Keratinocyte (primary cell): ENCODE measurements at regions not wholly inside any gene's neighbourhood (a gene's known extent, or its start where the extent isn't known, plus 50 kb on each side); places are given as distances from the start of the nearest gene placed in this dataset.

Experiments used
- DNase-seq: peaks from one replicate; pipeline ENCODE4 v3.0.0-alpha.2; 2011; ENCODE audit warnings: low read depth, missing footprints, low spot score
- FAIRE-seq: peaks from 2 replicates; lab custom pipeline; 2011; peaks lifted over from hg19 to GRCh38; lab: Jason Lieb, UNC
- H2AFZ ChIP-seq: 2 replicates; pipeline ENCODE4 v1.6.0; 2012; ENCODE audit warnings: low read length, control low read depth, inconsistent platforms; ENCODE audit not compliant: control insufficient read depth
- H3K27ac ChIP-seq: 2 replicates; pipeline ENCODE4 v1.5.1; 2011; ENCODE audit warnings: low read length; ENCODE audit not compliant: control insufficient read depth, insufficient read depth
- H3K27me3 ChIP-seq: 3 replicates; pipeline ENCODE4 v1.6.0; 2011; ENCODE audit warnings: low read length; ENCODE audit not compliant: control insufficient read depth, insufficient read depth; ENCODE audit errors: extremely low read depth
- H3K36me3 ChIP-seq, 2 experiments: 2 replicates in 1 of 2; 3 replicates in 1 of 2; pipeline ENCODE4 v1.5.1; 2011; ENCODE audit warnings: low read length in 2 of 2, mild to moderate bottlenecking in 1 of 2; ENCODE audit not compliant: control insufficient read depth in 2 of 2, insufficient read depth in 2 of 2; ENCODE audit errors: extremely low read depth in 1 of 2
- H3K4me1 ChIP-seq: 3 replicates; pipeline ENCODE4 v1.5.1; 2011; ENCODE audit warnings: low read length; ENCODE audit not compliant: control insufficient read depth, insufficient read depth; ENCODE audit errors: extremely low read depth
- H3K4me2 ChIP-seq: 3 replicates; pipeline ENCODE4 v1.6.0; 2011; ENCODE audit warnings: low read depth, low read length; ENCODE audit not compliant: control insufficient read depth, insufficient read depth; ENCODE audit errors: extremely low read depth
- H3K4me3 ChIP-seq, 3 experiments: fragments of 200-600 bp in 1 of 3; sonication (generic) in 1 of 3; 2 replicates in 2 of 3; 3 replicates in 1 of 3; pipeline ENCODE4 v1.5.1; 2011 to 2016; ENCODE audit warnings: low read length in 3 of 3, mild to moderate bottlenecking in 3 of 3, control low read depth in 2 of 3, inconsistent platforms in 1 of 3, low read depth in 1 of 3, mixed read lengths in 1 of 3, mixed run types in 1 of 3, moderate library complexity in 1 of 3; ENCODE audit not compliant: control insufficient read depth in 2 of 3, insufficient read depth in 2 of 3; ENCODE audit errors: extremely low read depth in 1 of 3
- H3K79me2 ChIP-seq: 2 replicates; pipeline ENCODE4 v1.6.0; 2012; ENCODE audit warnings: low read length; ENCODE audit not compliant: control insufficient read depth, insufficient read depth
- H3K9ac ChIP-seq: 3 replicates; pipeline ENCODE4 v1.6.0; 2011; ENCODE audit warnings: low read length; ENCODE audit not compliant: control insufficient read depth, insufficient read depth; ENCODE audit errors: extremely low read depth
- H3K9me1 ChIP-seq: 3 replicates; pipeline ENCODE4 v1.6.0; 2011; ENCODE audit warnings: low read length; ENCODE audit not compliant: control insufficient read depth, insufficient read depth; ENCODE audit errors: extremely low read depth
- H3K9me3 ChIP-seq: 2 replicates; pipeline ENCODE4 v1.5.1; 2012; ENCODE audit warnings: low read depth, low read length; ENCODE audit not compliant: control insufficient read depth
- H4K20me1 ChIP-seq: 3 replicates; pipeline ENCODE4 v1.6.0; 2011; ENCODE audit warnings: low read length; ENCODE audit not compliant: control insufficient read depth, insufficient read depth; ENCODE audit errors: extremely low read depth
- CTCF ChIP-seq, 3 experiments: IDR thresholded peaks in 1 of 3; conservative IDR thresholded peaks in 1 of 3; optimal IDR thresholded peaks in 1 of 3; 2 replicates in 2 of 3; 3 replicates in 1 of 3; pipeline versions ENCODE3 to v1.5.1; 2011; ENCODE audit warnings: low read length in 3 of 3, mild to moderate bottlenecking in 3 of 3, moderate library complexity in 2 of 3, control low read depth in 1 of 3, inconsistent platforms in 1 of 3; ENCODE audit not compliant: insufficient read depth in 2 of 3; ENCODE audit errors: extremely low read depth in 1 of 3
- EZH2 ChIP-seq: IDR thresholded peaks from one replicate; pipeline ENCODE4 v1.6.1; 2012; ENCODE audit warnings: inconsistent platforms, mild to moderate bottlenecking, low read length, moderate library complexity
- dilution Hi-C: fragments of 300-500 bp; cut with MboI; formaldehyde crosslinking; loops from one replicate; pipeline ENCODE4 v1.7.0; 2020; ENCODE audit warnings: low sequenced_read_pairs; ENCODE audit not compliant: extremely low pct_ligation_motif_present

- Histone ChIP-seq H3K9ac (no peak overlapping the region), H3K4me3 (no peak overlapping the region), H3K27ac (no peak overlapping the region), H3K9me3 (no peaks in the 10 kb centered on the region), H3K36me3 (no peaks in the 10 kb centered on the region), H2AFZ (no peak overlapping the region), H3K4me1 (no peaks in the 10 kb centered on the region), H3K4me2 (no peak overlapping the region), H3K9me1 (no peaks in the 10 kb centered on the region), H3K79me2 (no peaks in the 10 kb centered on the region), H3K27me3 (peaks cover 4% of the 10 kb centered on the region), H4K20me1 (no peaks in the 10 kb centered on the region)
- dilution Hi-C loops: no loop called here
- TF ChIP-seq CTCF (optimal IDR thresholded peaks at IDR 0.05 in 1 of 3, IDR thresholded peaks at IDR 0.05 in 1 of 3, conservative IDR thresholded peaks at IDR 0.05 in 1 of 3; ENCODE audit: extremely low read depth in 1 of 3, insufficient read depth in 2 of 3, low read length in 3 of 3): no peak
- TF ChIP-seq EZH2: no peak
- no peak for FAIRE-seq
- no peak for DNase-seq
Observed at GRCh38 chr5:108629779-108630528, 117.7 kb upstream of the FER start.

GRCh38 chr5:108625654-108626053, 122.0 kb upstream of the FER start:
- dilution Hi-C loops: no loop called here
- DNase-seq (no peak), FAIRE-seq (no peak)
- Histone ChIP-seq H3K4me1 (no peaks in the 10 kb centered on the region), H2AFZ (no peak overlapping the region), H3K4me2 (no peak overlapping the region), H3K27ac (no peak overlapping the region), H3K9me1 (no peaks in the 10 kb centered on the region), H3K4me3 (no peak overlapping the region), H3K9ac (no peak overlapping the region), H4K20me1 (no peaks in the 10 kb centered on the region), H3K27me3 (peaks cover 6% of the 10 kb centered on the region), H3K36me3 (no peaks in the 10 kb centered on the region), H3K9me3 (no peaks in the 10 kb centered on the region), H3K79me2 (no peaks in the 10 kb centered on the region)
- TF ChIP-seq EZH2 (no peak), CTCF (optimal IDR thresholded peaks at IDR 0.05 in 1 of 3, IDR thresholded peaks at IDR 0.05 in 1 of 3, conservative IDR thresholded peaks at IDR 0.05 in 1 of 3; ENCODE audit: extremely low read depth in 1 of 3, insufficient read depth in 2 of 3, low read length in 3 of 3) (no peak)
